ENCODE measurements at regions not wholly inside any gene's neighbourhood (a gene's known extent, or its start where the extent isn't known, plus 50 kb on each side); places are given as distances from the start of the nearest gene placed in this dataset.

DNA sequence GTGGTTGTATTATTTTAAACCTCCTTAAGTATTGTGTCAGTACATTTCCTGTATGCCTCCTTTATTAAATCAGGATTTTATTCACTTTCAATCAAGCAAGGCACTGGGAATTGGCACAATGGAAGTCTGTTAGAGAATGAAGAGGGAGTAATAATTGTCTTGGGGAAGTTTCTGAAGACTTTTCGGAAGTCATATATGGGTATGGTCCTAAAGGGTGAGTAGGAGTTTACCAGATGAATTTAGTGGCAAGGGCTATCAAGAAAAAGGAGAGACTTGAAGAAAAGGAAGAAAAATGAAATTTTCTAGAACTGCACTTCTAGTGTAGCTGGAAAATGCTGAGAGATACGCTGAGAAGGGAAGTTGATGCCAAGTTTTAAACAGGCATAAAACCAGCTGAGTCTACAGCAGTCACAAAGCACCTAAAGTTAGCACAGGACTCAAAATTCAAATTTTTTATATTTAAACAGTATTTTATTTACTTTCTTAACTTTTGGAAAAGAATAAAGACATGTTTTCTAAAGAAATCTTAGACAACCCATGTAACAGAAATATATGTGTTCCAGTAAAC, 184.9 kb downstream of the SMC2 start:
- Histone ChIP-seq H3K27me3 (no peaks in the 10 kb centered on the region), H3K4me3 (no peak overlapping the region), H3K27ac (no peak overlapping the region), H3K9me3 (no peaks in the 10 kb centered on the region), H3K36me3 (no peaks in the 10 kb centered on the region), H3K4me1 (no peaks in the 10 kb centered on the region)
- DNase-seq (ENCODE audit: low spot score in 2 of 2): no peak
- TF ChIP-seq CTCF (IDR thresholded peaks at IDR 0.05): no peak
- intact Hi-C loops (cut with DNase I): no loop called here

DNA sequence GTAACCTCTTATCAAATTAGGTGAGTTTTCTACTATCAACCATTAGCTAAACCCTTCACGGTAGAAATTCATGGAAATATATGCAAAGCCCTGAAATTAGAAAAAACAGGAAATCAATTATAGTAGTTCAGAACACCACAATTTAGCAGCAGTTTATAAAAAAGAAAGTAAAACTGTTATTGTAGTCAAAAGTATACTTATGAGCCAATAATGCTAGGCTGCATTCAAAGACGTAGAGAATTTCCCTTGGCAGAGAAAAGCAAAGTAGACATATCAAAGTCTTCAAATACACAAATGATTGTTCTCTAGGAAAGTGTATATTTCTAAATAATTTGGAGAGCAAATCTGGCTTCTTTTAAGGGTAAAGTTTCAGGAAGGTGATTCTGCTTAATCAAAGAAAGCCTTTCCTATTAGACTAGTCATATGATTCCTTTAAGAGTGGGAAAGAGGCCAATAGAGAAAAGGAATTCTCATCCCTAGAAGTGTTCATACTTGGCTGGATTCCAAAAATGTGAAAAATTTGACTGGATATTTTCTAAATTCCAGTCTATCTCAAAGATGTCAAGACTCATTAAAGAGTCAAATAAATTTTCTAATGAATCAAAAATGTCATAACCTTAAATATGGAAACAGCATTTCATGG, 185.5 kb downstream of the SMC2 start:
- H3K27ac ChIP-seq: no peak overlapping the region
- intact Hi-C loops (cut with DNase I): no loop called here
- H3K36me3 ChIP-seq: no peaks in the 10 kb centered on the region
- no peaks in the 10 kb centered on the region for H3K27me3 ChIP-seq
- H3K4me1 ChIP-seq: no peaks in the 10 kb centered on the region
- no peaks in the 10 kb centered on the region for H3K9me3 ChIP-seq
- TF ChIP-seq CTCF (IDR thresholded peaks at IDR 0.05): no peak
- DNase-seq (ENCODE audit: low spot score in 2 of 2): no peak
- peak overlapping the region in 1 of 2 donors; percentile 16 for H3K4me3 ChIP-seq

- Histone ChIP-seq H3K27me3 (no peaks in the 10 kb centered on the region), H3K27ac (no peak overlapping the region), H3K4me3 (no peak overlapping the region), H3K9me3 (no peaks in the 10 kb centered on the region), H3K4me1 (no peaks in the 10 kb centered on the region), H3K36me3 (no peaks in the 10 kb centered on the region)
- no peak for TF ChIP-seq CTCF (IDR thresholded peaks at IDR 0.05)
- no peak for DNase-seq (ENCODE audit: low spot score in 2 of 2)
- intact Hi-C loops (cut with DNase I): no loop called here
Observed at GRCh38 chr9:104280178-104280560, 186.1 kb downstream of the SMC2 start.

GRCh38 chr9:104280711-104281110, 186.6 kb downstream of the SMC2 start:
- no peaks in the 10 kb centered on the region for H3K9me3 ChIP-seq
- H3K27ac ChIP-seq: no peak overlapping the region
- no peak for TF ChIP-seq CTCF (IDR thresholded peaks at IDR 0.05)
- no peaks in the 10 kb centered on the region for H3K36me3 ChIP-seq
- H3K4me1 ChIP-seq: no peaks in the 10 kb centered on the region
- intact Hi-C loops (cut with DNase I): no loop called here
- no peak for DNase-seq (ENCODE audit: low spot score in 2 of 2)
- no peaks in the 10 kb centered on the region for H3K27me3 ChIP-seq
- no peak overlapping the region for H3K4me3 ChIP-seq

GRCh38 chr9:104286187-104286586, 192.1 kb downstream of the SMC2 start:
- no peak for DNase-seq (ENCODE audit: low spot score in 2 of 2)

More at GRCh38 chr9:104286187-104286586, 192.1 kb downstream of the SMC2 start:
- intact Hi-C loops (cut with DNase I): no loop called here
- Histone ChIP-seq H3K4me1 (no peaks in the 10 kb centered on the region), H3K9me3 (no peaks in the 10 kb centered on the region), H3K27ac (no peak overlapping the region), H3K36me3 (no peaks in the 10 kb centered on the region), H3K27me3 (no peaks in the 10 kb centered on the region), H3K4me3 (no peak overlapping the region)
- no peak for TF ChIP-seq CTCF (IDR thresholded peaks at IDR 0.05)

Data from ascending aorta (tissue), 2 donors.